Activated CD4-positive, alpha-beta T cell treated with anti-CD3 and anti-CD28 coated beads, Interleukin-2, amount 50 U/mL, for 16 hours (primary cell): ENCODE measurements at regions not wholly inside any gene's neighbourhood (a gene's known extent, or its start where the extent isn't known, plus 50 kb on each side); places are given as distances from the start of the nearest gene placed in this dataset.

Source experiments
- DNase-seq: peaks from one replicate; pipeline ENCODE4 v3.0.0-alpha.2; 2020

DNA sequence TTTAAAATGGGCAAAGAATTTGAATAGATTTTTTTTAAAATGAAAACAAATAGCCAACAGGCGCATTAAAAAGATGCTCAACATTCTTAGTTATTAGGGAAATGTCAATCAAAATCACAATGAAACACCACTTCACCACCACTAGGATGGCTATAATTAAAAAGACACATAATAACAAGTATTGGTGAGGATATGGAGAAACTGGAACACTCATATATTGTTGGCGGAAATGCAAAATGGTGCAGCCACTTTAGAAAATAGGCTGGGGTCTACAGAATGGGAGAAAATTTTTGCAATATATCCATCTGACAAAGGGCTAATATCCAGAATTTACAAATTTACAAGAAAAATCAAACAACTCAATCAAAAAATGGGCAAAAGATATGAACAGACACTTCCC, 107.8 kb upstream of the FOXD3 start:
- DNase-seq: no peak

DNA sequence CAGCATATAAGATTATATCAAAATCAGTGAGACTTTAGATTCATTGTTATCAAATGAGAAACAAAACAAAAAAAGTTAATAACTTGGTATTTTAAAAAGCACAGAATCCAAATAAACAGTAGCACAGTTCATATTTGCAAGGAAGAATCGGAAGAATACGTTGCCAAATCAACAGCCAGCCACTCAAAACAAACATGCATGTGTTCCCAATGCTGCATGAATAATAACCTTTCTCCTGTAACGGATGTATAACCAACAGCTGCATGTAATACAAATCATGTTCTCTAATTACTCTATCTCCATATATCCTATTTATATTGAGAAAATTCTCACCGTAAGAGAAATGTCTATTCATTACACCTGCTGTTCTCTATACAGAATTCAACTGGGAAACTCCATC, 98.9 kb upstream of the FOXD3 start:
- no peak for DNase-seq

DNA sequence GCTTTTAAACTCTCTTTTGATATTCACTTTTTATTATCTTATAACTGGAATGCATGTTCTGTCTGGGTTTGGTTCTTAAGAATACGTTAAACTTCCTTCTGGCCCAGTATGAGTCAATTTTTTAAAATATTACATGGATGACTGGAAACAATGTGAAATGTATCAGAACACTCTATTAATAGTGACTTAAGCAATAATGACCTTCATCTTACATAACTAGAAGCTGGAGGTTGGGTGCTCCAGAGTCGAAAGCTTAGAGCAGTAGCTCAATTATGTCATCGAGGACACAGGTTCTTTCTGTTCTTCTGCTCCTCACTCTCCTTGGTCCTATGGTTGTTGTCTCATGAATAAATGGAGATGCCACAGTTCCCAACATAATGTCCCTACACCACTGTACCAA, 91.6 kb upstream of the FOXD3 start:
- DNase-seq: no peak

GRCh38 chr1:63238721-63239120, 83.6 kb upstream of the FOXD3 start:
- DNase-seq: no peak

GRCh38 chr1:63245186-63245585, 77.2 kb upstream of the FOXD3 start:
- no peak for DNase-seq

DNA sequence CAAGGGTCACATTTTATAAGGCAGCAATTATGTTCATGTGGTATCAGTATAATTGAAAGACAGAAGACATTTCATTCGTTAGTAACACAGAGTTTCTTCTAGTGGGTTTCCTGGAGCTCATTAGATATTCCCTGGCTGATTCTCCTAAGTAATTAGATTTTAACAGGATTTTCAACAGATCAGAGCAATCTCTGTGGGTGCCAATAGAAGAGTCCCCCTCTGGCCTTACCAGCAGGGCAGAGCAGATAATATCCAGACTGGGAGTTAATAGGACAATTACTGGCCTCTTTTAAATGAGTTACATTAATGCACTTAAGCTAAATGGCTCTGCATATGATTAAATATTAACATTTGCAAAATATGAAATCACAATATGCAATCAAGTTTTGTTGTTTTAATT, 74.2 kb upstream of the FOXD3 start:
- no peak for DNase-seq

GRCh38 chr1:63255153-63255552, 67.2 kb upstream of the FOXD3 start:
- no peak for DNase-seq

GRCh38 chr1:63261736-63262458, 60.5 kb upstream of the FOXD3 start:
- no peak for DNase-seq

GRCh38 chr1:63262459-63262770, 60.0 kb upstream of the FOXD3 start:
- no peak for DNase-seq

- DNase-seq: no peak
Measured at GRCh38 chr1:63264161-63264560, 58.2 kb upstream of the FOXD3 start.

GRCh38 chr1:63266857-63267256, 55.5 kb upstream of the FOXD3 start:
- DNase-seq: no peak

- DNase-seq: no peak
Measured at GRCh38 chr1:63268876-63269275, 53.5 kb upstream of the FOXD3 start.

DNA sequence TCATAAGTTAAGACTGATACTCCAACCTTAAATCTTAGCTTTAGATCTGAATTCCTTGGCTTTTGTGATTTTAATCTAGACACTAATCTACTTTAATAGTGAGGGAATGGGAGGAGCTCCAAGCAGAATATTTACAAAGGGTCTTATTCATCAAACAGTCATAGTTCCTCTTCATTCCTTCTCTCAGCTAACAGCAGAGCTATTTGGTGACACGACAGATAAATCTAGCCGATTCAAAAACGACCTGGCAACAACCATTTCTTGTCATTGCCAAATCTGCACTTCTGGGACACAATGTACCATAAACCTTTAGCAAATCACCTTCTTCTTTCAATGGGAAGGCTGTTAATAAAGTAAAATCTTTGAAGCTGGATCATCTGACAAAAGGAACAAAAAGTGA, 52.8 kb upstream of the FOXD3 start:
- DNase-seq: no peak
